Ureter (tissue), 1 donor: ENCODE measurements at regions not wholly inside any gene's neighbourhood (a gene's known extent, or its start where the extent isn't known, plus 50 kb on each side); places are given as distances from the start of the nearest gene placed in this dataset.
"Not testable (repeated sequence)": the region's sequence is repeated elsewhere in the genome, so short reads cannot be mapped to it uniquely, and the experiment has no call there.

Experiments
- DNase-seq: peaks from one replicate; pipeline ENCODE4 v3.0.0-alpha.2; 2020; ENCODE audit warnings: low spot score
- donor health status: DM: yes; HTN: yes; CAD: no.

DNA sequence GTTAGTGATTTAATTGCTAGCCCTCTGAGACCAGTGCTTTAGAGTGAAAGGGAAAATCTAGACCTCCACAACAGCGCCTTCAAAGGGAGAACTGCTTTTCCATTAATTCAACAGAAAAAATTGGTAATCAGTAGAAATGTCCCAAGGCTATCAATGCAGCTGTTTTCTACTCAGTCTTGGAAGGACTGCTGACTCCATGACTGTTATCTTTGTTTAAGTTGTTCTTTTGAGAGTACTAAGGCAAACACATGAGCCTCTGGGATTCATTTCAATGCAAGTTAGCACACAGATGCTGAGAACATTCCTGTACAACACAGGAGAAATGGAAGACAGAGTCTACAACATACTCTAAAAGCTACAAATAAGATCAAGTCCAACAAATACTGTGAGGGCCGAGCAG is 301.7 kb upstream of the PTCHD4 start:
- no peak for DNase-seq

GRCh38 chr6:48404927-48405326 is 293.9 kb upstream of the PTCHD4 start:
- DNase-seq: no peak

DNA sequence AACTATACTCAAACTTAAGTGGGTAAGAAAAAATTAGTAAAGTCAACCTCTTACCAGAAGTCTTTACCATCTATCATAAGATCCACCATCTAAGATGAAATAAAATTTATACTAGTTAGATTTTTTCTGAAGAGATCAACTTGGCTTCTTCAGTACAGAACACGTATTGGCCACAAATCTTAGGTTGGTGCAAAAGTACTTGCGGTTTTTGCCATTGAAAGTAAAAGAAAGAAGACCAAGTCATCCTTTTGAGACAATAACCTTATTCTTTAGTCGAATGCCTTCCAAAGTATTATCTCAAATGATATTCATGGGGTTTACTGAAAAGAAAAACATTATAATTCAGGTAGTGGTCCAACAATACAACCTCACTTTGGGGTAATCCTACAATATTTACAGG is 292.6 kb upstream of the PTCHD4 start:
- no peak for DNase-seq

GRCh38 chr6:48401016-48401415 is 290.0 kb upstream of the PTCHD4 start:
- no peak for DNase-seq

GRCh38 chr6:48397887-48398286 is 286.9 kb upstream of the PTCHD4 start:
- no peak for DNase-seq

DNA sequence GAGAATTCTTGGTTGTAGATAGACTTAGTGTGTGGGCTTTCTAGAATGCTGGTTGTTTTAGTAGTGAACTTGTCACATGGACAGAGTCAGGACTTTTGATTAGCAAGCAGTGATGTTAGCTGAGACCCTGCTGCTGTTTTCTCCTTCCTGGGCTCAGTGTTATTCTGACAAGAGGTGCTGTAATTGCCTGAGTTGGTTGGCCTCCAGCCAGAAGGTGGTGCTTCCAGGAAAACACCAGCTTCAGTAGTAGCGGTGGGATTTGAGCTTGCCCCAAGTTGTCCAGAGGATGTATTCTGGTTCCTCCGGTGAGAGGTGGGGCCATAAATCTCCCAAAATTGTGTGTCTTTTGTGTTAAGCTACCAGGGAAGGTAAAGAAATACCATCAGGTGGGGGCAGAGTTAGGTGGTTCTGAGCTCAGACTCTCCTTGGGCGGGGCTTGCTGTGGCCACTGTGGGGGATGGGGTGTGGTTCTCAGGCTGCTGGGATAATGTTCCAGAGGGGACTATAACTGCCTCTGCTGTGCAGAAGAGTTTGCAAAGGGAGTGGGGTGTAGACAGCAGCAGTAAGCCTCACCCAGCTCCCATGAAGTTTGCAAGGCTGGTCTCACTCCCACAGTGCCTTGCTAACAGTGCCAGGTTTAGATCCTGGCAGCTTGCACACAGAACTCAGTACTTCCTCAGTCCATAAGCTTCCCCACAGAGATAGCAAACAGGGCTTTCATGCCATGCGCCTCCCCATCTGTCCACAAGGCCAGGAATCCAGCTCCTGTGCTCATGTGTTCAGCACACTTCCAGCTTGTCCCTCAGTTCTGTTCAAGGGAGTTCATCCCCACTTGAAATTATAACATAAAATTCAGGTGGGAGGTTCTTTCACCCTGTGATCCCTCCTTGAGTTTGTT is 278.4 kb upstream of the PTCHD4 start:
- DNase-seq: no peak

DNA sequence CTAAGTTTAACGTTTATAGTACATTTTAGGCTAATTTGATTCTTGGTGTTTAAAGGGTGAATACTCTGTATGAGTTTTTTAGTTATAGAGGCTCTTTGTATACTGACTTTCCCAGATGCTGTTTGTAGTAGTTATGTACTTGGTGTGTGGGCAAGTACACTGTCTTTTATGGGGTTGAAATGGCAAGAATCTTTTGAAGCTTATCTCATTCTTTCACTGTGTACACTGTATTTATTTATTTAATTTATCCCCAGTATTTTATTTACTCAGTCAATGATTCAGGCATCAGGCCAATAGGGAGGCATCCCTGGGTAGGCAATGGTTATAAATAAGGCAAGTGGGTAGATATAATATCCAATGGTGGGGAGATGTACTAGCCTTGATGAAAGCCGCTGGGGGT is 277.0 kb upstream of the PTCHD4 start:
- no peak for DNase-seq

DNA sequence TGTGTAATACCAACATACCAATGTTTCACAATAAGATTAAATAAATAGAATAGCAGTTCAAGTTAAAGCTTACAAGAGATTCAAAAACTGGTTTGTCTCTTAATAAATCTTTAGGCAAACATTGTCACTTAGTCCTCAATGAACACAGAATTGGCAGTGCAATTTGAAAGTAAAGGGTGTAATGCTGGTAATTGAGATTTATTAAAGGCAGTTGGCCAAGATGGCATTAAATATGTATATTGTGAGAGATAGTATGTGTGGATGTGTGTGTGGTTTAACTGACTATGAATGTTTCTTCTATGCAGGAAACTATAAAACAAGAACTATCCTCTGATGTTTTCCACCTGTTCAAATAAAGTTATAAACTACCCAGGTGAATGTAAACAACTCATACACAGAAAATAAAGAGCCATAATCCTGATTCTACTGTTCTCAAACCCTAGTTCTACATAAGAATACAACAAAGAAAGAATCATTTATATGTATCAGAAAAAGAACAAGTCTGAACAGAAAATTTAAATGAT is 267.9 kb upstream of the PTCHD4 start:
- DNase-seq: no peak

GRCh38 chr6:48377115-48377514 is 266.1 kb upstream of the PTCHD4 start:
- no peak for DNase-seq

DNA sequence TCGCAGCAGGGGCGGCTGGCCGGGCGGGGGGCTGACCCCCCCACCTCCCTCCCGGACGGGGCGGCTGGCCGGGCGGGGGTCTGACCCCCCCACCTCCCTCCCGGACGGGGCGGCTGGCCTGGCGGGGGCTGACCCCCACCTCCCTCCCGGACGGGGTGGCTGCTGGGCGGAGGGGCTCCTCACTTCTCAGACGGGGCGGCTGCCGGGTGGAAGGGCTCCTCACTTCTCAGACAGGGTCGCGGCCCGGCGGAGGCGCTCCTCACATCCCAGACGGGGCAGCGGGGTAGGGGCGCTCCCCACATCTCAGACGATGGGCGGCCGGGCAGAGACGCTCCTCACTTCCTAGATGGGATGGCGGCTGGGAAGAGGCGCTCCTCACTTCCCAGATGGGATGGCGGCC is 260.2 kb upstream of the PTCHD4 start:
- DNase-seq: not testable (repeated sequence)

DNA sequence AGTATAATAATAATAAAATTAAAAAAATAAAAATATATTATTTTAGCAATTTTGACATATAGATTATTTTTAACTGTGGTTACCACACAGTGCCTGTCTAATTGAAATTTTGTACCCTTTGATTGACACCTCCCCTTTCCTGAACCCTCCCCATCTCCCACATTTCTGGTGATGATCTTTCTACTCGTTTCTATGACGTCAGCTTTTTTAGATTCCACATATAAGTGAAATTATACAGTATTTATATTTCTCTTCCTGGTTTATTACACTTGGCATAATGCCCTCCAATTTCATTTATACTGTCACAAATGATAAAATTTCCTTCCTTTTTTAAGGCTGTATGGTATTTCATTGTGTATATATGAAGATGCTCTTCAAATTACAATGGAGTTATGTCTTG is 258.1 kb upstream of the PTCHD4 start:
- DNase-seq: no peak

- DNase-seq: no peak
Measured at GRCh38 chr6:48325701-48326100, 214.7 kb upstream of the PTCHD4 start.

GRCh38 chr6:48318670-48319069 is 207.7 kb upstream of the PTCHD4 start:
- no peak for DNase-seq

GRCh38 chr6:48315915-48316314 is 204.9 kb upstream of the PTCHD4 start:
- DNase-seq: no peak

- no peak for DNase-seq
Measured at GRCh38 chr6:48315051-48315719, 204.2 kb upstream of the PTCHD4 start.

DNA sequence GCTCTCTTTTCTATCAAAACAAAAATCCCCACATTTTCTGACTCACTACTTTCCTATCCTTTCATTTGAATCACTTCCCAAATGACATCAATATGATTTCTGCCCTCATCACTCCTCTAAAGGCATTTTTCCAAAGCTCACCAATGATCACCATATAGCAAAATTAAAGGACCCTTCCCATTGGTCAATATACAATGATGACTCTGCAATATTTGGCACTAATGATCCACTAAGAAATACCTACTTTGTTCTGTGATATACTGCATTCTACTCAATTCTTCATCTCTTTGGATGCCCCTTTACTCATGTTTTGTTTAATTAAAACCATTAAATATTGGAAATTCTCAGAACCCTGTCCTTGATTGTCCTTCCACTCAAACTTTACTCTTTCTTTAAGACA is 200.3 kb upstream of the PTCHD4 start:
- no peak for DNase-seq

GRCh38 chr6:48307573-48307972 is 196.6 kb upstream of the PTCHD4 start:
- no peak for DNase-seq

DNA sequence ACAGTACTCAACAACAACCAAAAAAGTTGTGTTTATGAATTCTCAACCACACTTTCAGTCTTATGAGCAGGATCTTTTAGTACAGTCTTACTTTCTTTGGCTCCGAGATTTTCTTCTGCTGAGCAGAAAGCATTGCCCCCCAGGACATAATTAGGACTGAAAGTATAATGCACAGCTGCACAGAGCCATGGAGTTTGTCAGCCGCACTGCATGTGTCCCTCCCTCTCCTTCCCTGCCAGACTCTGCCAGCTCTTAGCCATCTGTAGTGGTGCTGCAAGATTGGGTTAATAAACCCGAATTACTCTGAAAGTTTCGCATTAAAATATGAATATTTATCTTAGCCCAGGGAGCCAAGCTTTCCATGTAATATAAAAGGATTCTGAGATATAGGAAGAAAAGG is 179.6 kb upstream of the PTCHD4 start:
- no peak for DNase-seq

- DNase-seq: no peak
Measured at GRCh38 chr6:48289841-48290240, 178.8 kb upstream of the PTCHD4 start.

DNA sequence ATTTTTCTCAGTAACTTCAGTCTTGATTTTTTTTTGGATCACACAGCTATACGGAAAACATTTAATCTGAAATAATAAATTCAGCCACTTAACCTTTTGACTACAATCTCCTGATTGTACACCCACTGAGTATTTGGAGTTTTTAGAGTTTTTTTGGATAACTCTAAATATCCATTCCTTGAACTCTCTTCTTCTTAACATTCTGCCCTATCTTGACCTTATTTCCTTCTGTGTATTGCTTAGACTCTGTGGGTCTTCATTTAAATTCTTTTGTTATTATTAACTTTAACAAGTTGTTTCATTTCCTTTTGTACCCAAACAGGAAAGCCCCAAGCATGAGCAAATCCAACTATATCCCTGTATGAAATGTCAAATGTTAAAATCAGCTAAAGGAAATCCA is 170.2 kb upstream of the PTCHD4 start:
- no peak for DNase-seq

GRCh38 chr6:48280035-48280620 is 169.1 kb upstream of the PTCHD4 start:
- no peak for DNase-seq

GRCh38 chr6:48278261-48278660 is 167.3 kb upstream of the PTCHD4 start:
- no peak for DNase-seq

DNA sequence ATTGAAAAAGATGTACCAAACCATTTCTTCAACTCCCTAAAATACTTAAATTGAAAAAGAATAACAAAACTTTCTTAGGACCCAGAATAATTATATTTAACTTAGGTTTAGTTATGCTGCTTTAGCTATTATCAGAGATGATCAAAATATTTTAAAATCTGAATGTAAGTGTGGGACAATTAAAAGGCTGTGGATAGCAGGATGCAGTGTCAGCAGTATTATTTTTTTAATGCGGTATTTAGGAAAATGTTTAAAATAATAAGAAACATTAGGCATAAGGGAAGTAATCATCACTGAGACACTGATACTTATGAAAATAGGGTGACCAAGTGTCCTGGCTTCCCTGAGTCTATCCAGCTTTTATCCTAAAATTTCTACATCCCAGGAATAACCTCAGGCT is 161.5 kb upstream of the PTCHD4 start:
- no peak for DNase-seq
